Stimulated activated CD4-positive, alpha-beta T cell treated with anti-CD3 and anti-CD28 coated beads, Interleukin-4, amount 100 ng/mL, for 4 hours (primary cell): ENCODE measurements at regions not wholly inside any gene's neighbourhood (a gene's known extent, or its start where the extent isn't known, plus 50 kb on each side); places are given as distances from the start of the nearest gene placed in this dataset.

Experiments used
- DNase-seq, 2 experiments: peaks; one replicate each; pipeline ENCODE4 v3.0.0-alpha.2; 2020

GRCh38 chr11:103530257-103530656 is 421.0 kb downstream of the DYNC2H1 start:
- DNase-seq = no peak

- no peak for DNase-seq
These were observed 423.0 kb downstream of the DYNC2H1 start for GRCh38 chr11:103532133-103532788.

GRCh38 chr11:103534191-103534590 is 425.0 kb downstream of the DYNC2H1 start:
- no peak for DNase-seq

GRCh38 chr11:103534959-103535358 is 425.7 kb downstream of the DYNC2H1 start:
- no peak for DNase-seq

- no peak for DNase-seq
These were observed 427.1 kb downstream of the DYNC2H1 start for GRCh38 chr11:103536335-103536722.

GRCh38 chr11:103537904-103538502 is 428.8 kb downstream of the DYNC2H1 start:
- no peak for DNase-seq

- DNase-seq = no peak
These were observed 429.9 kb downstream of the DYNC2H1 start for GRCh38 chr11:103539166-103539565.

GRCh38 chr11:103541186-103541795 is 432.1 kb downstream of the DYNC2H1 start:
- DNase-seq = no peak

GRCh38 chr11:103542851-103543250 is 433.6 kb downstream of the DYNC2H1 start:
- DNase-seq = no peak

- DNase-seq = no peak
These were observed 434.2 kb downstream of the DYNC2H1 start for GRCh38 chr11:103543456-103543855.

- DNase-seq = no peak
These were observed 435.6 kb downstream of the DYNC2H1 start for GRCh38 chr11:103544874-103545273.

- no peak for DNase-seq
These were observed 436.3 kb downstream of the DYNC2H1 start for GRCh38 chr11:103545551-103545950.

- no peak for DNase-seq
These were observed 437.0 kb downstream of the DYNC2H1 start for GRCh38 chr11:103546236-103546635.

- DNase-seq = no peak
These were observed 437.8 kb downstream of the DYNC2H1 start for GRCh38 chr11:103547024-103547423.

- DNase-seq = no peak
These were observed 438.5 kb downstream of the DYNC2H1 start for GRCh38 chr11:103547691-103548090.

GRCh38 chr11:103548838-103549237 is 439.6 kb downstream of the DYNC2H1 start:
- DNase-seq = no peak

GRCh38 chr11:103550811-103551210 is 441.6 kb downstream of the DYNC2H1 start:
- no peak for DNase-seq

- no peak for DNase-seq
These were observed 442.9 kb downstream of the DYNC2H1 start for GRCh38 chr11:103552086-103552485.

GRCh38 chr11:103556171-103556570 is 446.9 kb downstream of the DYNC2H1 start:
- no peak for DNase-seq

- no peak for DNase-seq
These were observed 456.9 kb downstream of the DYNC2H1 start for GRCh38 chr11:103566116-103566515.

- no peak for DNase-seq
These were observed 454.7 kb upstream of the DDI1 start for GRCh38 chr11:103581760-103582159.

GRCh38 chr11:103582351-103582909 is 454.0 kb upstream of the DDI1 start:
- DNase-seq = no peak

- DNase-seq = no peak
These were observed 452.4 kb upstream of the DDI1 start for GRCh38 chr11:103584021-103584420.

GRCh38 chr11:103584720-103585119 is 451.7 kb upstream of the DDI1 start:
- DNase-seq = no peak
